H1 (cell line): ENCODE measurements at regions not wholly inside any gene's neighbourhood (a gene's known extent, or its start where the extent isn't known, plus 50 kb on each side); places are given as distances from the start of the nearest gene placed in this dataset.

Source experiments
- BACH1 ChIP-seq: IDR thresholded peaks from 2 replicates; pipeline ENCODE4 v1.6.1; 2012; ENCODE audit warnings: low read length, improper control_type of control experiment
- CBX5 ChIP-seq: fragments of 300-800, 300-1000 bp; sonication (generic); IDR thresholded peaks from 2 replicates; pipeline ENCODE4 v1.7.1; 2016; ENCODE audit warnings: antibody characterized with exemption, low read length, low read depth
- CREB1 ChIP-seq: IDR thresholded peaks from 2 replicates; pipeline ENCODE4 v1.6.1; 2012; ENCODE audit warnings: inconsistent platforms
- EGR1 ChIP-seq: IDR thresholded peaks from 2 replicates; pipeline ENCODE4 v1.6.1; 2011; ENCODE audit warnings: low read depth, low read length, borderline replicate concordance
- EP300 ChIP-seq, 2 experiments: IDR thresholded peaks; 1 replicate in 1 of 2; 2 replicates in 1 of 2; pipeline ENCODE4 v1.6.1; 2011 to 2012; ENCODE audit warnings: low read depth in 2 of 2, low read length in 2 of 2, mild to moderate bottlenecking in 2 of 2, borderline replicate concordance in 1 of 2, inconsistent platforms in 1 of 2, moderate library complexity in 1 of 2
- FOSL1 ChIP-seq: IDR thresholded peaks from 2 replicates; pipeline ENCODE4 v1.6.1; 2011; ENCODE audit warnings: mild to moderate bottlenecking, low read depth, low read length, moderate library complexity; ENCODE audit not compliant: insufficient read depth
- HDAC2 ChIP-seq, 2 experiments: fragments of 300-600 bp in 1 of 2; sonication (generic) in 1 of 2; IDR thresholded peaks; 2 replicates each; pipeline ENCODE4 v1.6.1; 2011 to 2012; ENCODE audit warnings: low read depth in 2 of 2, low read length in 2 of 2, mild to moderate bottlenecking in 2 of 2, moderate library complexity in 2 of 2, borderline replicate concordance in 1 of 2, inconsistent platforms in 1 of 2
- JUN ChIP-seq: IDR thresholded peaks from 2 replicates; pipeline ENCODE4 v1.6.1; 2011; ENCODE audit warnings: low read depth, mild to moderate bottlenecking, improper control_type of control experiment, low read length
- JUND ChIP-seq: IDR thresholded peaks from 2 replicates; pipeline ENCODE4 v1.6.1; 2011; ENCODE audit warnings: mild to moderate bottlenecking, improper control_type of control experiment, low read length
- POLR2A ChIP-seq, 2 experiments: IDR thresholded peaks; 1 replicate in 1 of 2; 2 replicates in 1 of 2; pipeline ENCODE4 v1.6.1; 2011; ENCODE audit warnings: low read depth in 2 of 2, low read length in 2 of 2, mild to moderate bottlenecking in 2 of 2; ENCODE audit errors: control extremely low read depth in 1 of 2
- TBP ChIP-seq: IDR thresholded peaks from 2 replicates; pipeline ENCODE4 v1.6.1; 2011; ENCODE audit warnings: low read depth, low read length, improper control_type of control experiment
- TF ChIP-seq, protein P1 (sequence below), 3 experiments: IDR thresholded peaks; 1 replicate in 2 of 3; 2 replicates in 1 of 3; pipeline versions ENCODE4 v1.5.1 to v1.6.1; 2011; ENCODE audit warnings: low read length in 3 of 3, mild to moderate bottlenecking in 3 of 3, inconsistent platforms in 2 of 3, low read depth in 1 of 3, moderate library complexity in 1 of 3; ENCODE audit not compliant: insufficient read depth in 1 of 3; ENCODE audit errors: control extremely low read depth in 1 of 3
- TF ChIP-seq, protein P2 (sequence below): IDR thresholded peaks from 2 replicates; pipeline ENCODE4 v1.6.1; 2011; ENCODE audit warnings: low read length, improper control_type of control experiment

DNA sequence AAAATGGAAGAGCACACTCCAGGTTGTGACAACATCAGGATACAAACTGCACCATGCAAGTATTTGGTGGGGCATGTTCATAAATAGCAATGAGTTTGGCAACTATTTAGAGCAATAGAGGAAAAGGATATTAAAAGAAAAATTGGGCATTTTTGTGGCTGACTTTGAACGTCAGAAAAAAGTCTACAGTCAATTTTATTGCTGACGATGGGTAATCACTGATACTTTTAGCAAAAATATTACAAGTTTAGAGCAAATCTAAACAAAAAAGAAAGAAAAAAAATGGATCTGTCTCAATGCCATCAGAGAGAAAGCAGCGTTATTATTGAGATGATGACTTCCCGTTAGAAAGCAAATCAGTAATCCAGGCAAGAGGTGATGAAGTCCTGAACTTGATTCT lies 65.2 kb downstream of the CGGBP1 start:
- TF ChIP-seq CREB1 (no peak), JUN (no peak), JUND (no peak), BACH1 (no peak), EGR1 (no peak), CBX5 (no peak), HDAC2 (IDR thresholded peaks at IDR 0.05; ENCODE audit: borderline replicate concordance in 1 of 2, low read depth in 2 of 2, low read length in 2 of 2) (no peak), FOSL1 (no peak), POLR2A (IDR thresholded peaks at IDR 0.05; ENCODE audit: control extremely low read depth in 1 of 2, low read depth in 2 of 2, low read length in 2 of 2) (no peak), EP300 (IDR thresholded peaks at IDR 0.05; ENCODE audit: borderline replicate concordance in 1 of 2, low read depth in 2 of 2, low read length in 2 of 2) (no peak), TBP (no peak)
- TF ChIP-seq, protein P1, sequence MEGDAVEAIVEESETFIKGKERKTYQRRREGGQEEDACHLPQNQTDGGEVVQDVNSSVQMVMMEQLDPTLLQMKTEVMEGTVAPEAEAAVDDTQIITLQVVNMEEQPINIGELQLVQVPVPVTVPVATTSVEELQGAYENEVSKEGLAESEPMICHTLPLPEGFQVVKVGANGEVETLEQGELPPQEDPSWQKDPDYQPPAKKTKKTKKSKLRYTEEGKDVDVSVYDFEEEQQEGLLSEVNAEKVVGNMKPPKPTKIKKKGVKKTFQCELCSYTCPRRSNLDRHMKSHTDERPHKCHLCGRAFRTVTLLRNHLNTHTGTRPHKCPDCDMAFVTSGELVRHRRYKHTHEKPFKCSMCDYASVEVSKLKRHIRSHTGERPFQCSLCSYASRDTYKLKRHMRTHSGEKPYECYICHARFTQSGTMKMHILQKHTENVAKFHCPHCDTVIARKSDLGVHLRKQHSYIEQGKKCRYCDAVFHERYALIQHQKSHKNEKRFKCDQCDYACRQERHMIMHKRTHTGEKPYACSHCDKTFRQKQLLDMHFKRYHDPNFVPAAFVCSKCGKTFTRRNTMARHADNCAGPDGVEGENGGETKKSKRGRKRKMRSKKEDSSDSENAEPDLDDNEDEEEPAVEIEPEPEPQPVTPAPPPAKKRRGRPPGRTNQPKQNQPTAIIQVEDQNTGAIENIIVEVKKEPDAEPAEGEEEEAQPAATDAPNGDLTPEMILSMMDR (IDR thresholded peaks at IDR 0.05; ENCODE audit: control extremely low read depth in 1 of 3, insufficient read depth in 1 of 3, low read depth in 1 of 3, low read length in 3 of 3): no peak
- TF ChIP-seq, protein P2, sequence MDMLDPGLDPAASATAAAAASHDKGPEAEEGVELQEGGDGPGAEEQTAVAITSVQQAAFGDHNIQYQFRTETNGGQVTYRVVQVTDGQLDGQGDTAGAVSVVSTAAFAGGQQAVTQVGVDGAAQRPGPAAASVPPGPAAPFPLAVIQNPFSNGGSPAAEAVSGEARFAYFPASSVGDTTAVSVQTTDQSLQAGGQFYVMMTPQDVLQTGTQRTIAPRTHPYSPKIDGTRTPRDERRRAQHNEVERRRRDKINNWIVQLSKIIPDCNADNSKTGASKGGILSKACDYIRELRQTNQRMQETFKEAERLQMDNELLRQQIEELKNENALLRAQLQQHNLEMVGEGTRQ: no peak
